Cardiac fibroblast (primary cell): ENCODE measurements at regions not wholly inside any gene's neighbourhood (a gene's known extent, or its start where the extent isn't known, plus 50 kb on each side); places are given as distances from the start of the nearest gene placed in this dataset.

Experiments
- DNase-seq, 2 donors: peaks; one replicate each; pipeline versions ENCODE4 v3.0.0 to v3.0.0-alpha.2; 2010; ENCODE audit warnings: low read depth in 2 of 2
- H3K4me3 ChIP-seq, 2 donors: replicated peaks in 1 of 2; 1 replicate in 1 of 2; 2 replicates in 1 of 2; pipeline ENCODE4 v1.5.1; 2011; ENCODE audit warnings: low read depth in 2 of 2, low read length in 2 of 2, mild to moderate bottlenecking in 2 of 2, moderate library complexity in 1 of 2
- CTCF ChIP-seq: IDR thresholded peaks from one replicate; pipeline ENCODE4 v1.5.1; 2011; ENCODE audit warnings: low read depth, mild to moderate bottlenecking, low read length, inconsistent platforms

- no peak for DNase-seq
- no peak for TF ChIP-seq CTCF
- no peak overlapping the region for H3K4me3 ChIP-seq
Observed at GRCh38 chr15:69809421-69809820, 288.3 kb downstream of the TLE3 start.

GRCh38 chr15:69810431-69811354 is 287.0 kb downstream of the TLE3 start:
- H3K4me3 ChIP-seq, result no peak overlapping the region
- TF ChIP-seq CTCF, result no peak
- no peak for DNase-seq

- no peak overlapping the region for H3K4me3 ChIP-seq
- DNase-seq, result no peak
- TF ChIP-seq CTCF, result no peak
Observed at GRCh38 chr15:69812861-69813261, 284.9 kb downstream of the TLE3 start.

GRCh38 chr15:69813881-69814280 is 283.8 kb downstream of the TLE3 start:
- TF ChIP-seq CTCF, result no peak
- no peak for DNase-seq
- no peak overlapping the region for H3K4me3 ChIP-seq

GRCh38 chr15:69814932-69815331 is 282.8 kb downstream of the TLE3 start:
- DNase-seq, result no peak
- no peak overlapping the region for H3K4me3 ChIP-seq
- TF ChIP-seq CTCF, result no peak

GRCh38 chr15:69815793-69816192 is 281.9 kb downstream of the TLE3 start:
- no peak for TF ChIP-seq CTCF
- DNase-seq, result no peak
- no peak overlapping the region for H3K4me3 ChIP-seq
